ENCODE measurements at regions not wholly inside any gene's neighbourhood (a gene's known extent, or its start where the extent isn't known, plus 50 kb on each side); places are given as distances from the start of the nearest gene placed in this dataset.

- TF ChIP-seq POLR2AphosphoS5 (IDR thresholded peaks at IDR 0.05; ENCODE audit: borderline replicate concordance, low read depth, low read length) (no peak), EZH2 (IDR thresholded peaks at IDR 0.05) (no peak), FOXP2 (optimal IDR thresholded peaks at IDR 0.05; ENCODE audit: control extremely low read depth, extremely low read length, insufficient read depth) (no peak)
Measured at GRCh38 chr10:81026591-81026990, 488.9 kb downstream of the SH2D4B start.
